Activated CD8-positive, alpha-beta memory T cell treated with anti-CD3 and anti-CD28 coated beads for 48 hours (primary cell): ENCODE measurements at regions not wholly inside any gene's neighbourhood (a gene's known extent, or its start where the extent isn't known, plus 50 kb on each side); places are given as distances from the start of the nearest gene placed in this dataset.
"Not testable (repeated sequence)": the region's sequence is repeated elsewhere in the genome, so short reads cannot be mapped to it uniquely, and the experiment has no call there.

Experiments
- DNase-seq, 3 experiments: peaks; one replicate each; pipeline ENCODE4 v3.0.0-alpha.2; 2020; ENCODE audit warnings: low read depth in 2 of 3, low spot score in 2 of 3

DNA sequence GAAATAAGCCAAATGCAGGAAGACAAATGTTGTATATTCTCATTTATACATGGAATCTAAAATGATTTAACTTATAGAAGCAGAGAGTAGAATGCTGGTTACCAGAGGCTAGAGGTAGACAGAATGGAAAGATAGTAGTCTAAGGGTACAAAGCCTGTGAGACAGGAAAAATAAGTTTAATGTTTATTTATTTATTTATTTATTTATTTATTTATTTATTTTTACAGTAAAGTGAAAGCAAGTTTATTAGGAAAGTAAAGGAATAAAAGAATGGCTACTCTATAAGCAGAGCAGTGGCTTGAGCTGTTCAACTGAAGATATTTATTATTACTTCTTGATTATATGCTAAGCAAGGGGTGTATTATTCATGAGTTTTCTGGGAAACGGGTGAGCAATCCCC is 203.2 kb downstream of the LAS1L start:
- no peak for DNase-seq

DNA sequence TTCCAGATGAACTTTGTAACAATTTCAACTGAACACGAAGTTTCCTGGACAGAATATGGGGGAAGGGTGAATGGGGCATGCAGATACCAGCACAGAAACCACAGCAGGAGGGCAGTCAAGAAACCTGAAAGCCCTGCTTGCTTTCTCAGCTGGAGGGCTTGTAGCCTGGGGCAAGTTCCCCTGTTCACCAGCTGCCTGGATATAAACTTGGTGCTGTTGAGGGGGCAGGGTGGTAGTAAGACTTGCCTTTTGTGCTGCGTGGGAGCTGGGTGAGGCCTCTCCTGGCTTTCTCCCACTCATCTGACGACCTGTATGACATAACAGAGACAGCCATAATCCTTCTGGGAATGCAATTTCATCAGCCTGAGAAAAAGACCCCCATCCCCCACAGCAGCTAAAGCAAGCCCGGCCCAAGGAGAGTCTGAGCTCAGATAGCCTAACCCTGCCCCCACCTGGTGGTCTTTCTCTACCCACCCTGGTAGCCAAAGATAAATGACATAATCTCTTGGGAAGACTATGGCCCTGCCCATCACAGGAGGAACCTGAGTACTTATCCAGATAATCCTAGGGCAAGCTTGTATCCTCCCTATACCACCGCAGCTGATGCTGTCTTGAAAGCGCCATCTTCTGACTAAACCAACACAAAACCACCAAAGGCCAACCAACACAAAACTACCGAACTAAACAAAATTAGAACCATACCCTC is 234.3 kb downstream of the LAS1L start:
- no peak for DNase-seq

DNA sequence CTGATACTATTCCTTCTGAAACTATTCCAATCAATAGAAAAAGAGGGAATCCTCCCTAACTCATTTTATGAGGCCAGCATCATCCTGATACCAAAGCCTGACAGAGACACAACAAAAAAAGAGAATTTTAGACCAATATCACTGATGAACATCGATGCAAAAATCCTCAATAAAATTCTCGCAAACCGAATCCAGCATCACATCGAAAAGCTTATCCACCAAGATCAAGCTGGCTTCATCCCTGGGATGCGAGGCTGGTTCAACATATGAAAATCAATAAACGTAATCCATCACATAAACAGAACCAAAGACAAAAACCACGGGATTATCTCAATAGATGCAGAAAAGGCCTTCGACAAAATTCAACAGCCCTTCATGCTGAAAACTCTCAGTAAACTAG is 251.7 kb downstream of the LAS1L start:
- DNase-seq: not testable (repeated sequence)

DNA sequence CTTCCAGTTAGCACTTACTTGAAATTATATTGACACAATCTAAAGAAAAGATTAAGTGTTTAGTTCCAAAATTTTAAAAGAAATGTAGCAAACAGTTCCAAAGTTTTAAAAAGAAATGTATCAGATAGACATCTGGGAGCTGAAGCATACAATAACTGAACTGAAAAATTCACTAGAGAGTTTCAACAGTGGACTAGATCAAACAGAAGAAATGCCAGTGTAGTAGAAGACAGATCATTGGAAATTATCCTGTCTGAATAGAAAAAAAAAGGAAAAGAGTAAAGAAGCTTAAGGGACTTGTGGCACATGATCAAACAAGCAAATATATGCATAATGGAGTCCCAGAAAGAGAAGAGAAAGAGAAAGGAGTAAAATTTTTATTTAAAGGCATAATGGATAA is 261.4 kb downstream of the LAS1L start:
- no peak for DNase-seq

DNA sequence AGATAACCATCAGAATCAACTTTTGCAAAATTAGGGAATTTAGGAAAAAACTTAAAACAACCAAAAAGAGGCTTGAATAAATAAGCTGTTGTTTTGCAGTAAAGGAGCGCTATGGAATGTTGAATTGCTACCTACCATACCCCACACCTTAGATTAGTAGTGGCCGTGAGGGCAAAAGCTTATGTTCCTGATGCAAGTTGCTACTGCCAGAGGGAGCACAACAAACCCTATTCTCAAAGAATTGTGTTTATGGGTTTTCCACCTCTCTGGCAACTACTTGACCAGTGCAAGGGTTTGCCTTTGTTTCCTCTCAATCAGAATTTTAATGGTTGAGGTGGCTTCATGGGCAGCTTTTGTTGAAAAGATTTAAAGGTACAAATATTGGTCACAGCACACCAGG is 268.1 kb downstream of the LAS1L start:
- DNase-seq: no peak

DNA sequence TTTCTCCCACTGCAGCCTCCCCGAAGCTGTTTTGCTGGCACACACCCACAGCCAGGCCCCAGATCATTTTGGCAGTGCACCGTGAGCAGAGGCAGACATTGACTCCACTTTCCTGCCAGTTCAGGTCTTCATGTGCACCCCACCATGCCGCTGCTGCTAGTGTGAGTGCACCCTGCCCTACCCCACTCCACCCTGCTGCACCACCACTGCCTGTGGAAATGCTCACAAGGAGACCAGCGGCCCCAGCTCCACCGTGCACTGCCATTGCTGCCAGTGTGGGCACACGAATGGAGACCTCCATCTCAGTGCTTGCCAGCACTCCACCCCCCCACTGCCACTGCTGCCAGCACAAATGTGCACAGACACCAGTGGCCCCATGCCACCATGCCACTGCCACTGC is 277.6 kb upstream of the ZC4H2 start:
- DNase-seq: no peak

DNA sequence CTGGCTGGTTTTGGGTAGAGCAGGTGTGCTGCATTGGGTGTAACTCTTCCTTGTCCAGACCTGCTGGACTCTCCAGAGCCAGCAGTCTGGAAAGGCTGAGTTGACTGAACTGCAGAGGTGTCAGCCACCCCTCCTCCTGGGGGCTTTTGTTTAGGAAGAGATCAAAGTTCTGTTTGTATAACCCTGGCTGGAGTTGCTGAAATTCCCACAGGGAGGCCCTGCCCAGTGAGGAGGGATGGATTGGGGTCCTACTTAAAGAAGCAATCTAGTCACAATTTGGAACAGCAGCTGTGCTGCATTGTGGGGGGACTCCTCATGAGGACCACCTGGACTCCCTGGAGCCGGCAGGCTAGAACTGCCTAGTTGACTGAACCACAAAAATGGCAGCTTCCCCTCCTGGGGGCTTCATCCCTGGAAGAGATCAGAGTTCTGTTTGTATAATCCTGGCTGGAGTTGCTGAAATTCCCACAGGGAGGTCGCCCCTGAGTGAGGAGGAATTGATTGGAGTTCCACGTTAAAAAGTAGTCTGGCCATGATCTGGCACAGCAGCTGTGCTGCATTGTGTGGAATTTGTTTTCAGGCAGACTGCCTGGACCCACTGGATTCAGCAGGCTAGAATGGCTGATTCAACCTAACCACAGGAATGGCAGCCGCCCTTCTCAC is 264.9 kb upstream of the ZC4H2 start:
- DNase-seq: no peak

DNA sequence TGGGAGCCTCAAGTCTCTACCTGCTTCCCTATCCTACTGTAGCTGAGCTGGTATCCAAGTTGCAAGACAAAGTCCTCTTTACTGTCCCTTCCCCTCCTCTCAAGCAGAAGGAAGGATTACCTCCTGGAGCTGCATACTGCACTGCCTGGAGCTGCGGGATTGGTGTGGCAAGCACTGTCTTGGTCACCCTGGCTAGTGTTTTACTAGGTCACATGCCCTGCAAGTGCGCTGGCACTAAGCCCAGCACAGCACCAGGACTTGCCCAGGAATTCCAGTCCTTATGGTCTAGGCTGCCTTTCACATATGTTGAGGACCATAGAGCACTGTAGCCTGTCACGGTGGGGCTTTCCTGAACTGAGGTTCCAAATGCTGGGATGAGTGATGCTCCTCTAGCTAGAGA is 227.3 kb upstream of the ZC4H2 start:
- no peak for DNase-seq

DNA sequence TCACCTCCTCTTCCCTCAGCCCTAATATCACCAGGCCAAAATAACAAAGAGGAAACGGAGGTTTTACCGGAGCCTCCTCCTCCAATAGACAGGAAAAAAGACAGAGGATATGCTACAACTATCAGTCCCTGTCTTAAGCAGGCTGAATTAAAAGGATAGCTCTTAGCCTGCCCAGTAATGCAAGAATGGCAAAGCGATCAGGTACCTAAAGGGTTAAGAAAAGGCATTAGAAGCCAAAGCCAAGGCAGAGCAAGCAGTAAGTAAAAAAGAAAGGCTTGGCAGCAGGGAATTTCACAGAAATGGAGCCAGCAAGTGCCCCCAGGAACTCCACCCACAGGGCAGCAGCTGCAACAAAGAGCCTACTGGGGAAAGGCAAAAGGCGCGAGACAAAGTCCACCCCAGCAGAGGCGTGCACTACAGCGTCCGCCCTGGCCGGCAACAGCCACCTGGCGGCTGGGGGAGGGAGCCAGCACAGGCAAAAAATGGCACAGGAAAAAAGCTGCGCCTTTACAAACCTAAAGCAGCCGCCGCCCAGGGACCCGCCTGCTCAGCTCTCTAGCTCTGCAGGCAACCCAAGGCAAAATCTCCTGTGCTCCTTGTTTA is 220.6 kb upstream of the ZC4H2 start:
- DNase-seq: no peak

DNA sequence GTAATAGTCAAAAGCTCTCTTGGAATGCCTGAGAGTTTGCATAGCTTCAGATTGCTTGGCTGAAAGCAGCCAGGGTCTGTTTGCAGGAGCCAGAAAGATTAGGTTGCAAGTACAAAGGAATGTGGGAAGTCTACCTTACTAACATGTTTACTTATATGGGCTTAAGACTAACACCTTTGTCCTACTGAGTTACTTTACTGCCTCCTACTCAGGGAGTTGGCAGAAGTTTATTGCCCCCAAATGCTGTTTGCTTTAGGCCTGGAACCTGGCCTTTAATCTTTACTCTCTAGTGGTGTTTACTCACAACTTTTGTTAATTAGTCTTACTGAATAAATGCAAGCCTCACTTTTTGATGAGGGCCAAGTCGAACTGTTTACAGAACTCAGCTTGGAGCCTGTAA is 219.4 kb upstream of the ZC4H2 start:
- no peak for DNase-seq

DNA sequence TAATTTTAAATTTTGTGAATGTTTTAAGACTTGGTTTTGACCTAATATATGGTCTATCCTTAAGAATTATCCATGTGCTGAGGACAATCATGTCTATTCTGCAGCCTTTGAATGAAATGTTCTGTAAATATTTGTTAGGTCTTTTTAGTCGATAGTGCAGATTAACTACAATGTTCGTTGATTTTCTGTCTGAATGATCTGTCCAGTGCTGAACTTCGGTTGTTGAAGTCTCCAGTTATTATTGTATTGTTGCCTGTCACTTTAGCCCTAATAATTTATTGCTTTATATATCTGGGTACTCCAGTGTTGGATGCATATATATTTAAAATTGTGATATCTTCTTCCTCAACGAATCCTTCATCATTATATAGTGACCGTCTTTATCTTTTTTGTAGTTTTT is 218.3 kb upstream of the ZC4H2 start:
- no peak for DNase-seq

DNA sequence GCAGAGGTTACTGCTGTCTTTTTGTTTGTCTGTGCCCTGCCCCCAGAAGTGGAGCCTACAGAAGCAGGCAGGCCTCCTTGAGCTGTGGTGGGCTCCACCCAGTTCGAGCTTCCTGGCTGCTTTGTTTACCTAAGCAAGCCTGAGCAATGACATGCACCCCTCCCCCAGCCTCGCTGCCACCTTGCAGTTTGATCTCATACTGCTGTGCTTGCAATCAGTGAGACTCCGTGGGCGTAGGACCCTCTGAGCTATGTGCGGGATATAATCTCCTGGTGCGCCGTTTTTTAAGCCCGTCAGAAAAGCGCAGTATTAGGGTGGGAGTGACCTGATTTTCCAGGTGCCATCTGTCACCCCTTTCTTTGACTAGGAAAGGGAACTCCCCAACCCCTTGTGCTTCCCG is 187.1 kb upstream of the ZC4H2 start:
- DNase-seq: not testable (repeated sequence)

DNA sequence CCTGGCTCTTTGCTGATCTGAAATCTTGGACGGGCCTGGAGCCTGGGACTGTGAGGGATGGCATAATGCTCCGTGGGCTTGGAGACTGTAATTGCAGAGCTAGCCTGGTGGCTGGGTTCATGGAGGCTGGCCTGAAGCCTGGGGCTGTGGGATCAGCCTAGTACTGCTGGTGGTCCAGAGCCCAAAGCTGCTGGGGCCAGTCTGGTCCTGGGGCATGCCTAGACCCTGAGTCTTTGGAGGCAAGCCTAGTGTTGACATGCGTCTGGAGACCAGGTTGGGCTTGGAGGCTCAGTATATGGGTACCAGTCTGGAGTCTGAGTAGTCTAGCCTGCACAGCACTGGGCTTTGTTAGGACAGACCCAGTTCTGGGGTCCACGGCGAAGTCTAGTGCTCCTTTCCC is 172.0 kb upstream of the ZC4H2 start:
- DNase-seq: no peak

DNA sequence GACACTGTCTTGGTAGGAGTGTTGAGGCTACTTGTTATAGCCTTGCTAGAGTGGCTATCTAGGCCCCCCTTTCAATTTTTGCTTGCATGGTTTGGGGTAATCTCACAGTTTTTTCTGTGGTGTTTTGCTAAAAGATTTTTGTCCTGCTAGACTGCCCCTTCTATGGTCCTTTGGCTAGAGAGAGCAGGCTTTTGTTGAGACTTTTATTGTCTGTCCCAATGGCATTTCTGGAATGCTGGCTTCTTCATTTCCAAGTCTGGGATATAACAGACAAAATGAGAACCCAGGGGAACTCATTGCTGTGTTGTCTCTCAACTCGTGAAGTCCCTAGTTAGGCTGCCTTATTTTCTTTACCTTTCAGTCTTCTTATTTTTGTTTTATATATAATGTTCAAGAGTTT is 160.2 kb upstream of the ZC4H2 start:
- no peak for DNase-seq

DNA sequence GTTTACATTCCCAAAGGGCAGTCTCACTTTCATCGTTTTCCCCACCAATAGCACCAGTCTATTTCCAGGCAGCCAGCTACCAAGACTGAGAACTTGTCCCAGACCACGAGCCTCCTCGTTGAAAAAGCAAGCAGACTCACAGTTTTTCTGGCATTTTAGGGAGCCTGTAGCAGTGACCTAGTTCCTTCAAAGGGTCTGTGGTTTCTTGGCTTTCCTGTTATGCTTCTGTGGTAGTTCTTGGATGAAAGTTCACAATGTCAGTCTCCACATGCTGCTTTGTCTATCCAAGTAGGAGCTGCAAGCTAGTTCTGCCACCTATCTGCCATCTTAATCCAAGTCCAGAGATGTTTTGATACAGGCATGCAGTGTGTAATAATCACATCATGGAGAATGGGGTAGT is 151.6 kb upstream of the ZC4H2 start:
- DNase-seq: no peak

DNA sequence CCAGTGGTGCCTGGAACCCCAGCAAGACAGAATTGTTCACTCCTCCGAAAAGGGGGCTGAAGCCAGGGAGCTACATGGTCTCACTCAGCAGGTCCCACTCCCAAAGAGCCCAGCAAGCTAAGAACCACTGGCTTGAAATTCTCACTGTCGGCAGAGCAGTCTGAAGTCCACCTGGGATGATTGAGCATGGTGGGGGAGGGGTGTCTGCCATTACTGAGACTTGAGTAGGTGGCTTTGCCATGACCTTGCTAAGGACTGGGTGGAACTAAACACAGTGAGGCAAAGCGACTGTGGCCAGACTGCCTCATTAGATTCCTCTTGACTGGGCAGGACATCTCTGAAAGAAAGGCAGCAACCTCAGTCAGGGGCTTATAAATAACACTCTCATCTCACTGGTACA is 122.6 kb upstream of the ZC4H2 start:
- DNase-seq: no peak

DNA sequence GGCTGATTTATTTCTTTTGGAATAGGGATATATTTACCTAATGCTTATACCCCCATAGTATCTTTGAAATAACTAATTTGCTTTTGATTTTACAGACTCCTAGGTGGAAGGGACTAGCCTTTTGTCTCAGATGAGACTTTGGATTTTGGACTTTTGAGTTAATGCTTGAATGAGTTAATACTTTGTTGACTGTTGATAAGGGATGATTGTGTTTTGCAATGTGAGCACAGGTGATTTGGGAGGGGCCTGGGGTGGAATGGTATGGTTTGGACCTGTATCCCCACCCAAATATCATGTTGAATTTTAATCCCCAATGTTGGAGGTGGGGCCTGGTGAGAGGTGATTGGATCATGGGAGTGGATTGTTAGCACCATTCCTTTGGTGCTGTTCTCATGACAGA is 117.4 kb upstream of the ZC4H2 start:
- DNase-seq: no peak

DNA sequence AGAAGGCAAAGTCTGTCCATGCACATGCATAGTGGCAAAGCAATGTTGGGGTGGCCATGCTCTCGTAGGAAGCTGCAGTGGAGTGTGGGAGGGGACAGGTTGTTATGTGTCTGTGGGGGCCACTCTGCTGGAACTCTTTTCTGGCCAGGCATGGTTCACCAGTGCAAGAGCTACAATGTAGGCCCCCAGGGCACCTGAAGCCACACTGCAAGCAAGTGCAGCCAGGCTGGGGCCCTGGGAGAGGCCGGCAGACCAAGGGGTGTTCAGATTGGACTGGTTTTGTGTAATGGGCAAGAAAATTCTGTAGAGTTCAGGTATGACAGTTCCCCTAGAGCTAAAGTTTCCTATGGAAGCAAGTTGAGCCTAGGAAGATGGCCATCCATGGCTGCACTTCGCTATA is 97.0 kb upstream of the ZC4H2 start:
- no peak for DNase-seq

DNA sequence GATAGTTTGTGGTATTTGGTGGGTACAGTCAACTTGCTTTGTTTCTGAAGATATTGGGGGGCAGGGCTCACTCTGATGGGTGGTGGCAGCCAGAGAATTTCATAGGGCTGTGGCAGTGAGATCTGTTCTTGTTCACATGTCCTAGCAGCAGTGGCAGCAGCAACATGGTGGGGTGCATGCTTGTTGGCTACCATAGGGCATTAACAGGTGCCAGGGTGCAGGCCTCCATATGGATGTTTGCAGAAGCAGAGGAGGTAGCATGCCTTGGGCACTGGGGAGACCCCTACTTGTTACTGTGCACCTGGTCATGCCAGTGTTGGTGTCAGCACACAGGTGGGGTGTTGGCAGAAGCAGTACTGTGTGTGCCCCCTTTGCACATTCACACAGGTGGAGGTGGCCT is 96.3 kb upstream of the ZC4H2 start:
- no peak for DNase-seq

DNA sequence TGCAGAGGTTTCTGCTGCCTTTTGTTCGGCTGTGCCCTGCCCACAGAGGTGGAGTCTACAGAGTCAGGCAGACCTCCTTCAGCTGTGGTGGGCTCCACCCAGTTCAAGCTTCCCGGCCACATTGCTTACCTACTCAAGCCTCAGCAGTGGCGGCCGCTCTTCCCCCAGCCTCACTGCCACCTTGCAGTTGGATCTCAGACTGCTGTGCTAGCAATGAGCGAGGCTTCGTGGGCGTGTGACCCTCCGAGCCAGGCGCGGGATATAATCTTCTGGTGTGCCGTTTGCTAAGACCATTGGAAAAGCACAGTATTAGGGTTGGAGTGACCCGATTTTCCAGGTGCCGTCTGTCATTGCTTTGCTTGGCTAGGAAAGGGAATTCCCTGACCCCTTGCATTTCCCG is 82.4 kb upstream of the ZC4H2 start:
- DNase-seq: not testable (repeated sequence)

DNA sequence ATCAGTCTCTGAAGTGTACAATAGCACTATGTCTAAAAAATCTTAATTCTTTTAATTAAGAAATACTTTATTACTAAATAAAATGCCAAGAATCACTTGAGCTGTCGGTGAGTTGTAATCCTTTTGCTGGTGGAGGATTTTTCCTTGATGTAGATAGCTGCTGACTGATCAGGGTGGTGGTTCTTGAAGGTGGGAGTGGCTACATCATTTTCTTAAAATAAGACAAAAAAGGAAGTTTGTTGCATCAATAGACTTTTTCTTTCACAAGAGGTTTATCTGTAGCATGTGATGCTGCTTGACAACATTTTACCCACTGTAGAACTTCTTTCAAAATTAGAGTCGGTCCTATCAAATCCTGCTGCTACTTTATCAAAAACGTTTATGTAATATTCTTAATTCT is 68.8 kb upstream of the ZC4H2 start:
- DNase-seq: no peak

DNA sequence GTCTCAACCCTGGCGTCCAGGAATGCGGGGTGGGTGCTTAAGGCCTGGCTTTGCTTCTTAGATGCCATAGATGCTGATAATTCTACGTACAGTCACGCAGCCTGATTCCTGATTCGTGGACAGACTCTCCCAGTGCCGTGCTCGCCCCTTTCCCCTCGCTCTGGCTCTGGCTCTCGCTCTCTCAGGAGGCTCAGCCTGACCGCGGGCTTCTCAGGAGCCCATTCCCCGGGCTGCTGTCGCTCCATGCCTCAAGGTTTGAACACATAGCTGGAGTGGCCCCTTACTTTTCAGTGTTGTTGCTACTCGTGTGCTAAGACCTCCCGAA is 59.2 kb upstream of the ZC4H2 start:
- no peak for DNase-seq
